LHCN-M2 (cell line): ENCODE measurements at regions not wholly inside any gene's neighbourhood (a gene's known extent, or its start where the extent isn't known, plus 50 kb on each side); places are given as distances from the start of the nearest gene placed in this dataset.
"Not testable (repeated sequence)": the region's sequence is repeated elsewhere in the genome, so short reads cannot be mapped to it uniquely, and the experiment has no call there.

Experiments
- DNase-seq: peaks from one replicate; pipeline ENCODE4 v3.0.0-alpha.2; 2012; ENCODE audit warnings: low read depth

DNA sequence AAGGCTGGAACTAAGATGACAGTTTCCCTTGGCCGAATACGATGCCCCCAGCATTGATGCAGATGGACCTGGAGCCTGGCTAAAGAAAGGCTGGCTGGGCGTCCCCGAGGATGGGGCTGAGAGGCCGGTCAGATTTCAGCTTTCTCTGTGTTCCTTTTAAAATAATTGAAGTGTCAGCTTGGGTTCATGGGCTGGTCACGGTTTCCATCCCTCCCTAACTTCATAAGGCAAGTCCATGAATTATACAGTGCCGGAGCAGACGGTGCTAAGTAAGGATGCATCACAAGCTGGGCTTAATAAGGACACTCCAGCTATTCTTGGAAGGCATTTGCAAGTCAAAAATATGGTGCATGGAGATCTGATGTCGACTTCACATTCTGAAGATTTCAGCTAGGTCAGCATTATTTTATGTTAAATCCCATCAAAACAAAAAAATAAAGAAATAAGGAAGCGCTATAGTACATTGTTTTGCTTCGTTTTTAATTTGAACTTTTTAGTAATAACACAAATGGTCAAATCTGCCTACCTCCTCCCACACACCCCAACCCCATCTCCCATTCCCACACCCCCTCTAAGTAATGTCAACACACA is 220.8 kb downstream of the RPLP1 start:
- no peak for DNase-seq

DNA sequence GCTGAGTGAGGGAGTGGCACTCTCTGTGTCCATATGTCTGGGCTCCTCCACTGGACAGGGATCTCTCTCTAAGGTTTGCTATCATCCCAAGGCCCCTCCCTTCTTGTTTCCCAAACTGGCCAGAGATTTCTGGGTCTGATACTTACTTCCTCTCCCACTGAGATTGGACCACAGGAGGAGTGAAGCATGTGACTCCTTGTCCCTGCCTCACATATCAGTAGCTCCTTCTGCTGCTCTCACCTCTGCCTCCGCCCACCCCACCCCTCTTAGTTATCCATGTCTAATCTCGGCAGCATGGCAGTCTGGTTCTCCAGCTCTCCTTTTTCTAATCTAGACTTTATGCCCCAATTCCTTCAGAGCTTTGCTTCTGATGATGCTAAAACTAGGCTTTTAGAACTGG is 223.1 kb downstream of the RPLP1 start:
- DNase-seq: no peak

DNA sequence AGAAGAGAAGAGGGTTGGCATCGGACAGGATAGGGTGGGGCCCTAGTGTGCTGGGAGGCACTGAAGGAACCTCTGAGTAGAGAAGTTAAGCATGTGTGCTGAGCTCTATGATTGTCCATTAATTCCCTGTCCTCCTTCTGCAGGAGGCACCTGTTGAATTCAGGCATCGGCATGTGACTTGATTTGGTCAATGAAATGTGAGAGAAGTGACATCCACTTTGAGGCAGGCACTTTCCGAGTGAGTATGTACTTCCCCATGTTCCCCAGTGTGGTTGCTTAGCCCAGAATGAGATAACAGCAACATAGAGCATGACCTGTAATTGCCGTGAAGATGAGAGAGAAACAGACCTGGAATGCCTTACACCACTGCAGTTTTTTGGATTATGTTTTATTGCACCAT is 224.8 kb downstream of the RPLP1 start:
- no peak for DNase-seq

DNA sequence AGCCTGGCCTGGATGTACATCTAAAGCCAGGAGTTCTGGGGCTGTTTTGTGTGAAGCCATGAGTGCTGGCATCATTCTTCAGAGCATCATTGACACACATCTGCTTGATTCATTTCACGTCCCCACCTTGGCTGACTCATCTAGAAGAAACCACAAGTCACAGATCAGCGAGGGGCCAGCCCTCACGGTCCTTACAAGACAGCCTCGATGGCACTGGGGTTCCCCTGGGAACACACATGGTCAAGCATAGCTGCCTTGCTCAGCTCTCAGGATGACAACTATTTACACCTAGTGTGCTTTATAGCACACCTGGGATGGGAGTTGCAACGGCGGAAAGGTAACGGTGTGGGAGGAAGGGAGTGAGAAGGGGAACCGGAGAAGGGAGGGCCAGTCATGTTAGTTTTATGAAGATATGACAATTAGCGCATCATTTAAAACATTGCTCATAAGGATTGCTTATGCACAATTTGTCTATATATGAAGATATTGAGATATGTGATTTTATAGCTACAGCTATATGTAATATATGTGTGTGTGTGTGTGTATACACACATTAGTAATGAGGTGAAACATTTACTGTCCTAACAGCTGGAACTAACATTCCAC is 227.1 kb downstream of the RPLP1 start:
- no peak for DNase-seq

DNA sequence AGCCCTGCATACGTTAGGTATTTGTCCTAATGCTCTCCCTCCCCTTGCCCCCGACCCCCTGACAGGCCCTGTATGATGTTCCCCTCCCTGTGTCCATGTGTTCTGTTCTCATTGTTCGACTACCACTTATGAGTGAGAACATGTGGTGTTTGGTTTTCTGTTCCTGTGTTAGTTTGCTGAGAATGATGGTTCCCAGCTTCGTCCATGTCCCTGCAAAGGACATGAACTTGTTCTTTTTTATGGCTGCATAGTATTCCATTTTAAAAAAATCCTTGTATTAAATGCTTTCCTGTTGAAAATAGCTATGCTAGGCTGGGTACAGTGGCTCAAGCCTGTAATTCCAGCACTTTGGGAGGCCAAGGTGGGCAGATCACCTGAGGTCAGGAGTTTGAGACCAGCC is 232.2 kb downstream of the RPLP1 start:
- DNase-seq: not testable (repeated sequence)

DNA sequence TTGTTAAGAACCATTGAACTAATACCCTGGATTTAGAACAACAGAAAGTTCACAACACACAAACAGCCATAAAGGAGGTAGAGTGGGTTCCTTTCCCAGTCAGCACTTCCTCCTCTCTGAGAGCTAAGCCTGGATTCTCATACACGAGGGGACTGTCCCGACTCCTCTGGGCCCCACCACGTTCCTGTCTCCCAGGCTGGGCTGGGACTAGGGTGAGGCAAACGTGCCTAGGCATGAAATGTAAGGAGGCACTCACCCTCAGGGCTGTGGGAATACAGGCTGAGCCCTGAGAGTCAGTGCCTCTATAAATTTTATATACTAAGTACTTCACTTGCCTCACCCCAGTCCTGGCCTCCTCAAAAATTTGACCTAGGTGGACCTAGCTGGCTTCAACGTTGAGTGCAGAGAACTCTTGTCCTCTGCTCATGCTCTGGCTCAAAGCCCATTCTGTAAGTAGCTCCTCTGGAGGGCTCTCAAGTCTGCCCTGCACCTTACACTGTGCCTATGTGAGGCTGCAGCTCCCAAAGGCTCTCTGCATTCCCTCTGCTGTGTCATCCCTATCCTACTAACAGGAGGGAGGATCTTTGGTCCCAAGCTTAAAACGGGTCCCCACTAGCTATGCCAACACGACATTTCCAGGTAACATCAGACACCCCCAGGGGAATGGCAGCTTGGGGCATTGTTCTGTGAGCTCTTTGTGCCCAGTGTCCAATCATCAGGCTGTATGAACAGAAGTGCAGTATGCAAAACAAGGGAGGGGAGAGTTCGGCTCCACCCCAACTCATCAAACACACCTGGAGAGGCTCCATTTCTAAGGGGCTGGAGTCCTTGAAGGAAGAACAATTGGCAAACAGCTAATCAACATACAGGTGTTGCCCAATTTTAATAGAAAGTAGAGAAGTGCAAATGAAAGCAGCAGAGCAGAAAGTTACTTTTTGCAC is 233.2 kb downstream of the RPLP1 start:
- no peak for DNase-seq

DNA sequence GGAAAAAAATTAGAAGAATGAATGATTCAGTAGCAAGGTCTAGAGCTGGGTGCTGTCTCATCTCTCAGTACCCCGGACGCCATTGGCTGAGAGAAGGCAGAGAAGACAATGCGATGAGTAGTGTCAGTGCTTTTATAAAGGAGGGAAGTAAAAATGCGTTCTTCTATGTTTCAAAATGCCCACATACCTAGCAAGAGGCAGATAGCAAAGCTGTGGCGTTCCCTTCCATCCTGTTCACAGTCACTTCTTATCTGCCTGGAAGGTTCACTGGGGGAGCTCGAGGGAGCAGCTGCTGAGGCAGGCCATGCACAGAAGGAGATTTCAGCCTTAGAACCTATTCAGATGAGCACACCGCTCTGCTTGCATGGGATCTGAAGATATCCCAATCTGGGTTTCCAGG is 234.0 kb downstream of the RPLP1 start:
- no peak for DNase-seq

DNA sequence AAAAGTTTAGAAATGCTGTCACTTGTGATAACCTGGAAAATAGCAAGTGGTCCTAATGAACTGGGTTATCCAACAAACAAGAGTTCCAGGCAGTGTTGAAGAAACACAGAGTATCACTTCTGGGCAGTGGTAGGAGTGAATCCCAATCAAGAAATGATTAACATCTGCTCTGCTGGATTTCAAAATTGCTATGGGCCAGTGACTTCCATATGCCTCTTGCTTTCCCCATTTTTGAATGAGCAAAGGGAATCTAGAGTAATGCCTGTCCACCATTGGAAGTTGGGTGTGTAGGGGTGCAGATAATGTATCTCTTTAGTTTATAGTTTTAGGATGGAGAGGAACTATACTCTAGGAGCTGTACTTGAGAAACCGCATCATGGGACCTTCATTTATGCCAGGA is 236.5 kb downstream of the RPLP1 start:
- DNase-seq: no peak

DNA sequence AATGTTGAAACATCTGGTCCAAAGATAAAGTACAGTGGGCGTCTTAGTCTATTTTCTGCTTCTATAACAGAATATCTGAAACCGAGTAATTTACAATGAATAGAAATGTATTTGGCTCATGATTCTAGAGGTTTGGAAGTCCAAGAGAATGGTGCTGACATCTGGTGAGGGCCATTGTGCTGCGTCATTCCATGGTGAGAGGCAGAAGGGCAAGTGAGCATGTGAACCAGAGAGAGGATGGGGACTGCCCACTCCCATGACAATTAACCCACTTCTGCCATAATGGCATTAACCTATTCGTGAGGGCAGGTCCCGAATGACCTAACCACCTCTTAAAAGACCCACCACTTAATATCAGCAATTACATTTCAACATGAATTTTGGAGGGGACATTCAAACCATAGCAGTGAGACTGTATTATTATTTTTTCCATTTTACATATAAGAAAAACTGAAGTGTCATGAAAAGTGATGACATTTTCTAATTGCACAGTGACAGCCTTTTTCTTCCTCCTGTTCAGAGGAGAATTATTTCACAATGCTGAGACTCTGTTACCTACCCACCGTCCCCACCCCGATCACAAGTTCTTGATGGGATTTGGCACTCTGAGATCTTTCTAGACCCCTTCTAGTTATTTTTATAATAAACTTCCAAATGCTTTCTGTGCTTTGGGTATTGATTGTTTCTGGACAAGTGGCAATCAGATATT is 238.8 kb downstream of the RPLP1 start:
- no peak for DNase-seq

DNA sequence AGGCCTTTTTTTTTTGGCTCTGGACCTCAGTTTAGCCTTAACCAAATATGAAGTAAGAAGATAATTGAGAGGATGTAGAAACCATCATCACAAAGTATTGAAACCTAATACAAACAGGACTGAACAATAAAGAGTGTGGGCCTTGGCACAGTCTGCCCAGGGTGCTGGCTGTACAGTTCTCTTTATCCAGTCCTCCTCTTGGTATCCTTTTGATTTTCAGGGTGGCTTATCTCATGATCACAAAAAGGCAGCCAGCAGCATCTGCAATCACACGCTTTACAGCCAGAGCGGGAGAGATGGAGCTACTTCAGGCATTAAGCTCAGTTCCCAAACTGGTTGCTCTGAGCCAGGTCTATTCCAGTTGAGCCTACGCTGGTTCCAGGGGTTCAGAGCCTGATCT is 239.7 kb downstream of the RPLP1 start:
- DNase-seq: no peak

DNA sequence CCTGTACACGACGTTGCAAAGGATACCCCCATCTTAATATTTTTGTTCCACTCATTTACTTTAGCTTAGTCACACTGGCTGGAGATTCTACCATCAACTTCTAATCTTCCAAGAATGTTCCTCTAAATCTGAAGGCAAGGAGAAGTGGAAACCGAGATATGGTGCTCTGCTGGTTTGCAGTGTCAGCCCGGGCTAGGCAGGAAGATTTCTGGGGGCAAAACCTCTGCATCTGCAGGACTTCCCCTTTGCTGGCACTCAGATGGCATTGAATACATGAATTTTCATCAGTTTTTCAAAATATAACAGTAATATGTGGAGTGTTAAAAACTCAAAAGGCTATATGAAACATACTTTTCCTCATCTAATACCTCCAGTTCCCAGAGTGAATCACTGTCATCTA is 240.4 kb downstream of the RPLP1 start:
- no peak for DNase-seq

DNA sequence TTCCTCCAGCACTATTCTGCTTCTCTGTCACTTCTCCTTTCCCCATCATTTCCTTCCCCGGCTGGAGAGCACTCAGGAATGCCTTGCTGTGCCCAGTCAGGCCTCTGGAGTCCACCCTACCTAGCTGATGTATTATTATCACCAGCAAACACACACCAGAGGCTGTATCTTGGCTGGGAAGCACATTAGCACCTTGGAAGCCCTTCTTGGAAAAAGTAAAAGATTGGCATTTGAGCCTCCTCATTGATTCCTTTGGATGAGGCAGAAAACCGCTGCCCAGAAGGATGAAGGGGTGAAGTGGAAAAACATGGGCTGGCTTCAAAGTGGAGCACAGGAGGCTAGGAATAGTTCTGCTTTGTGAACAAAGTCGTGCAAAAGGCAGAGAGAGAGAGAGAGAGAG is 244.3 kb downstream of the RPLP1 start:
- DNase-seq: no peak

DNA sequence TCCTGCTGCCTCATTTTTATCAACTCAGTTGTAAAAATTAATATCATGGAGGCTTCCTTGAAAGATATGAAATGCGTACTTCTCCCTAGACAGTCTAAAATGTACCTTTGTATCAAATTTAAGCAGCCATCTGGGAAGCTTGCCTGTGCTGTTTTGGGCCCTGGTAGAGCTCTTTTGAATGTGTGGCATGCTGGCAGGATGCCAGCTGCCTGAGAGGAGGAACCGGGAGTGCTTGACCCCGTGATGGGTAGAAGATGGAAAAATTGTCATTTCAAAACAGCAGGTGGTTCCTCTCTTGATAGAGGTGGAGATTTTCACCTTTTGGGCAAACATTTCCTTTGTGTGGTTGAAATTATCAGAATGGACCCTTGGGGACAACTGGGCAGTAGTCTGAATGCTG is 245.3 kb downstream of the RPLP1 start:
- no peak for DNase-seq

DNA sequence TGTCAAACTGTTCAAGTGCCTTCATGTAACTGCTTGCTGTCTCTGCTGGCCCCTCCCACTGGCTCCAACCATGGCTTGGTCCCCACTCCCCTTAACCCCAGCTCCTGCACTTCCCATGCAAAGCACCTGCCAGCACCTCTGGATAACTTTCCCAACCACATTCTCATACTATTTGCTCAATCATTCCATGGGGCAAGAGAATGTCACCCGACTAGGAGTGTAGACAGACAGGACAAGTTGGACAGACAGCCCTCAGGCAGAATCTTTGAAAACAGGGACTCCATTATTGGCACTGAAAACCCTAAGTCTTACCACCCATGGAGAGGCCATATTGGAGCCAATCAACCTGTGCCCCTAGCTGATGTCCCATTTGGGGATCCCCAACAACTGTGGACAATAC is 246.5 kb downstream of the RPLP1 start:
- no peak for DNase-seq

DNA sequence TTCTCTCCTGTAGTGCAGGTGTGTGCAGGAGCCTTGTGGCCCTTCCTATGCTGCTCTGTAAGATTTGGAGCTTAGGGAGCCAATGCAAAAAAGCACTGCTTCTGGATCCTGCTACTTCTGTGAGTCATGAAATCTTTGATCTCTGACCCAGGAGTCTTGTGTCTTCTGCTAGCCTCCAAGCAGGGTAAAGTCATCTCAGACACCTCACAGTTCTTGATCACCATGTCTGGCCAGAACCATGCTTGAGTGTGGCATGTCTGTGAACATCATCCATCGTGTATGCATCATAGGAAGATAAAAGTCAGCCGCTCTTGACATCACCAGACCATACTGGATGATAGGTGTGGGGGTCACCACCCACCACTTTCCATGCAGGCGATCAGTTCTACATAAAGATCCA is 247.8 kb downstream of the RPLP1 start:
- DNase-seq: no peak

DNA sequence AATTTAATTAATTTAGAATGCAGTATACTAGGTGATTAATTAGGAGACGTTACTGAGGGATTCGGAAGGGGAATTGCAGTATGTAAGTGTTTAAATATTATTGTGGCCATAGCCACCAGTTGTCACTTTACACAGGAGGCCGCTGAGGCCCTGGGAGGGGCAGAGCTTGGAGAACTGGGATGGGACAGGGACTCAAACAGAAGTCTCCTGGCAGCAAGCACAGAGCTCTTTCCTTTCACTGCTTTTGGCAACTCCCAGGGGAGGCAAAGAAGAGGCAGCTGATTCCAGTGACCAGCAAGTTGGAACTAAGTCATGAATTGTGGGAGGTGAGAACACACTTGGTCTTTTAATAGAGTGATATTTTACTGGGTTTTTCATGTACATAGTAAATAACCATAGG is 248.6 kb downstream of the RPLP1 start:
- DNase-seq: no peak

DNA sequence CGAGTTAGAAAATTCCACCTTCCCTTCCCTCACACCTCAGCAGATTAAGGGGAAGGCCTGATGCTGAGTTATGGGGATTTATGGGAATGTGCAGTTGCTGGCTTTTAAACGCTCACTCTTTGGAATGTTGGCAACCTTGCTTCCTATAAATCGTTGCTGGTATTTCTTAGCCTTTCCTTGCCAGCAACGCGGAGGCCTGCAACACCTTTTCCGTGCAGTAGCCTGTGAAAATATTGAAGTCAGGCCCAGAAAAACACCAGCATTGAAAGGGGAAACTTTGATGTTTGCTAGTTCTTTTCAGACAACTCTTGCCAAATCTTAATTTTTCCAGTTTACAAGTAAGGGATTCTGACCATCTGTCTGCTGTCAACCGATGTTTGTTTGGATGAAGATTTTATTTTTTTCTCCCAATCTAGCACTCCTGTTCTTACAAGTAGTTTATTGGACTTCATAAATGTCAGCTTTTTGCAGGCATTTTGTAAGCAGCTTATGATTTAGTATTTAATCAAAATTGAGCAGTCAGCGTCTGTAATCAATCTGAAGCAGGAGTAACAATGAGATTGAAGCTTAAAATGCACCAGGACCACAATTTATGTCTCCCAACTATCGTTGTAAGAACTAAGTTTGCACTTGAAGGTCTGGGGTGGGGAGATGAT is 251.0 kb downstream of the RPLP1 start:
- no peak for DNase-seq

DNA sequence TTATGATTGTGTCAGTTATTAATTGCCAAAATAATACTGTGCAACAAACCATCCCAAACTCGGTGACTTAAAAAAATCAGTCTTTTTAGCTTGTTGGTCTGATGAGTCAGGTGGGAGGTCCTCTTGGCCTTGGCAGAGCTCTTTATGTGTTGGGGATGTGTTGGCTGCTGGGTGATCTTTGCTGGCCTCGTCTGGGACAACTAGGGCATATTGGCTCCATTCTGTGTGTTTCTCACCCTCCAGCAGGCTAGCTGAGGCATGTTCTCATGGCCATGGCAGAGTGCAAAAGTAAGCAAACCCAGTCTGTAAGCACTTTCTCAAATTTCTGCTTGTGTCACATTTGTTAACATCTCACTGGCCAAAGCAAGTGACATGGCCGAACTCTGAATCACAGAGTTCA is 251.6 kb downstream of the RPLP1 start:
- DNase-seq: no peak

DNA sequence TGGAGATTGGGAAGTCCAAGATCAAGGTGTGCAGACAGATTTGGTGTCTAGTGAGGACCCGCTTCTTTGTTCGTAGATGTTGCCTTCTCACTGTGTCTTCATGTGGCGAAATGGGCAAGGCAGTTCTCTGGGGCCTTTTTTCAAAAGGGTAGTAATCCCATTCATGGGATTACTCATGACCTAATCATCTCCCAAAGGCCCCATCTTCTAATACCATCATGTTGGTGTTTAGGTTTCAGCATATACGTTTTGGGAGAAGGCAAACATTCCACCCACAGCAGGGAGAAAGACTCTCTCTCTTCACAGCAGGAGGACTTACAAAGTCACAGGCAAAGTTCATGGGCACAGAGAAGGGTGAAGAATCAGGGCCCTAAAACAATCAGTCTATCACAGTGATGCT is 252.1 kb downstream of the RPLP1 start:
- no peak for DNase-seq

DNA sequence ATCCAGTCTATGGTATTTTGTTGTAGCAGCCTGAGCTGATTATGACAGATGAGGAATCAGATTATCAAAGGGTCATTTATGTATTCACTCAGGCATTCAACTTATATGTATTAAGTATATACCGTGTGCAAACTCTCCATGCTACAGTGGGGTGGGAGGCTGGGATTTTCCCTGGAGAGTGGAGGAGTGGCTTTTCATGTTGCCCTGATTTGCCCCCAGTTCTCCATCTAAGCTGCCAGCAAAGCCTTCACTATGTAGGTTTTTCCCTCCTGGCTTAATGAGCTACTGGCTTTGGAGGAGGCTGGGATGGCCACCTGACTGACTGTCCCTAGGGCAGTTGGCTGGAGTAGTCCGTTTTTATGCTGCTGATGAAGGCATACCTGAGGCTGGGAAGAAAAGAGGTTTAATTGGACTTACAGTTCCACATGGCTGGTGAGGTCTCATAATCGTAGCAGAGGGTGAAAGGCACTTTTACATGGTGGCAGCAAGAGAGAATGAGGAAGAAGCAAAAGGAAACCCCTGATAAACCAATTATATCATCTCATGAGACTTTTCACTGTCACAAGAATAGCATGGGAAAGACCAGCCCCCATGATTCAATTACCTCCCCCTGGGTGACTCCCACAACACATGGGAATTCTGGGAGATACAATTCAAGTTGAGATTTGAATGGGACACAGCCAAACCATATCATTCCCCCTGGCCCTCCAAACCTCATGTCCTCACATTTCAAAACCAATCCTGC is 253.9 kb downstream of the RPLP1 start:
- no peak for DNase-seq

DNA sequence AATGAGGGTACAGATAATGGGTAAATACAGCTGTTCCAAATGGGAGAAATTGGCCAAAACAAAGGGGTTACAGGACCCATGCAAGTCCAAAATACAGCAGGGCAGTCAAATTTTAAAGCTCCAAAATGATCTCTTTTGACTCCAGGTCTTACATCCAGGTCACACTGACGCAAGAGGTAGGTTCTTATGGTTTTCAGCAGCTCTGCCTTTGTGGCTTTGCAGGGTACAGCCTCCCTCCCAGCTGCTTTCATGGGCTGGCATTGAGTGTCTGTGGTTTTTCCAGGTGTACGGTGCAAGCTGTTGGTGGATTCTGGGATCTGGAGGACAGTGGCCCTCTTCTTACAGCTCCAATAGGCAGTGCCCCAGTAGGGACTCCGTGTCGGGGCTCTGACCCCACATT is 254.6 kb downstream of the RPLP1 start:
- not testable (repeated sequence) for DNase-seq
